Activated CD4-positive, CD25-positive, alpha-beta regulatory T cell treated with anti-CD3 and anti-CD28 coated beads, Interleukin-2, amount 50 U/mL, for 24 hours (primary cell): ENCODE measurements at regions not wholly inside any gene's neighbourhood (a gene's known extent, or its start where the extent isn't known, plus 50 kb on each side); places are given as distances from the start of the nearest gene placed in this dataset.
"Not testable (repeated sequence)": the region's sequence is repeated elsewhere in the genome, so short reads cannot be mapped to it uniquely, and the experiment has no call there.

Source experiments
- ATAC-seq, 2 donors: fragments of 150-1000 bp; cut with Tn5 transposase; one replicate each; pipeline ENCODE4 v1.10.0; 2021; ENCODE audit warnings: mild to moderate bottlenecking in 1 of 2, moderate library complexity in 1 of 2

DNA sequence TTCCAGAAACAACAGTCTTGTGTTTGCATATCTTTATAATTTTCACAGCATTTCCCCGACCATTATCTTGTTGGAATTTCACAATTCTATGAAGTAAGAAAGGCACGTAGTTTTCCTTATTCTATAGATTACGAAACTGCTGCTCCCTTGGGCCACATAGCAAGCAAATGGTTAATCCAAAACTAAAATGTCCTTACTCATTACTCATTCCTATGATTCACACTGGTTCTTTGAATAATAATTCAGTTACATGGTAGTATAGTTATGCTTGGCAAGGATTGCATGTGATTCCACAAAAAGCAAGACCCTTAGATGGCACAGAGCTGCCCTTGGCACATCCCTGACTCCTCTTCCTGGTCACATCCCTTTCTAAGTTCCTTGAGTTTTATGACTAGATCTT is 51.2 kb downstream of the OR13H1 start:
- no peak for ATAC-seq

DNA sequence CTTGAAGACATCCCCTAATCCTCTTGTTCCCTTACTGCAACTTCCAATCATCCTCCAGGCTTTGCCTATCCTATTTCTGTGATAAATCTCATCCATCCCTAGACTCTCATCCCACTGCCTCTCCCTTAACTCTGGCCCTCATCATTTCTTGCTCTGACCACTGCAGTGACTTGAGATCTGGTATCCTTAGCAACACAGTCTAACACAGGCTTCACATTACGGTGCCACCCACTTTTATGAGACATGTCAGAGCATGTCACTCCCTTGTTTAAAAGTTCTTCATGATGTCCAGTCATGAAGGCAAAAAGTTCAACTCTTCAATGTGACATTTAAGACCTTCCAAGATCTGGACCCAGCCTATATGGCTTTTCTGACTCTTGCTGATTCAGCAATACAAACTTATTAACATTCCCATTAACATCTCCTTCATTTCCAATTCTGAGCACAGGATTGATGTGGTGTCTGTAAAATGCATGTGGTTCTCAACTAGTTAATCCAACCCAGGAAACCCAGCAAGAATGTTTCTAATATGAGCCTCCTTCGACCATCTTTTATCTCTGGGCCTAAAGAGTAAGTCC is 64.0 kb downstream of the OR13H1 start:
- no peak for ATAC-seq

DNA sequence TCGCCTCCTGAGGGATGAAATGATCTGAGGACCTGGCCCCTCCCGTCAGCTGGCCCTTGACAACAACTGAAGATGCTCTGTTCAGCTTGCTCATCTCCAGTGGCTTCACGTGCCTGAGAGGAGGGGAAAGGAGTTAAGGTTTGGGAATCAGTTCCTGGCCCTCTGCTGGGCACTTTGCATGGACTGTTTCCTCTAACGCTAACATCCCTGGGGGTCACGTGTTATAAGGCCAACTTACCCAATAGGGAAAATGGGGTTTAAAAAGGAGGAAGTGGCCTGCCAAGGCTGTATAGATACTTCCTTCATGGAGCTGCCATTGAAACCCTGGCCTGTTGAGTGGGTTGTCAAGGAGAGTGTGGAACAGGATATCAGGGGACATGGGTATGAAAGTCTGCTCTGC is 65.6 kb downstream of the OR13H1 start:
- no peak for ATAC-seq

DNA sequence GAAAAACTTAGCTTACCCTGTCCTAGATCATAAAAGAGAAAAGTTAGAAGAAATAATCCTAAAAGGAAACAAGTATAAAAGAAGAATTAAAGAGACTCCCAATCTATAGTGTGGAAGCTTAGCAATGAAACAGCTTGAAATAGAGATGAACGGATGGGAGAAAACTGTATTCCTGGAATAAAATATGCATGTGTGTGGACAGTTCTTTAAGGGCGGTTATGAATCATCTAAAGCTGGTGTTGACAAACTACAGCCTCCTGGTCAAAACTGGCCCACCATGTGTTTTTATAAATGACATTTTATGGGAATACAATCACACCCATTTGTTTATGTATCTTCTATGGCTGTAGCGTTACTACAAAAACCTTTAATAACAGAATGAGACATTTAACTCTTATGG is 69.4 kb downstream of the OR13H1 start:
- ATAC-seq, result no peak

DNA sequence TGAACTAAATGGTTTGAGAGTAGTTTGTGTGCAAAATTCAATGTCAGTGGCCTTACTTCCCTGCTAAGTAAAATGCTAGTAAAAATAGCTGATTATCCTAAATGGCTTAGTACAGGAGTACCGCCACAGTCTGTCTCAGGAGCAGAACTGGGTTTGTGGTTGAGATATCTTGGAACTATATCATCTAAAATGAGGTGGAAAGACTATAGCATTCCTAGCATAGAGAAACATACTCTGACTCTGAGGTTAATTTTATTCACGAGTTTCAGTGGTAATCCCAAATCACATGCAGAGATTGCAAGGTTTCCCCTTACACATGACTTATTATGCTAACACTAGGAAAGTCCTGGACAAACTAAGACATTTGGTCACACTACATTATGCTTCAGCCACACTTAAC is 70.4 kb downstream of the OR13H1 start:
- no peak for ATAC-seq

DNA sequence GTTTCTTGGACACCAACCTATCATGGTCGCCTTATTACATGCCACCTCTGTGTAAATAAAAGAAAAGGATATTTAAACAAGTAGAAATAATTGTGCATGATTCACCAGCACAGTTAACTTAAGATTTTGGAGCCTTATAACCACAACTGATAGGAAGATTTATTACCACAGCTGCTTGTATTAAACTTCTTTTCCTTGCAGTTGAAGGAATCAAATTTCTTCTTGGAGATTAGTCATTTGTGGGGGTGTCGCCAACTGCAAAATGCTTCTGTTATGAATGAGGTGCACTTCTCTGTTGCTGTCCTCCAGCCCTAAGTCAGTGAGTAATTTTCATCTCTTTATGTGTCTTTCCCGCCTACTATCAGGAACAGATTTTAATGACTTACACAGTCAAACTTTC is 73.3 kb downstream of the OR13H1 start:
- ATAC-seq, result no peak

DNA sequence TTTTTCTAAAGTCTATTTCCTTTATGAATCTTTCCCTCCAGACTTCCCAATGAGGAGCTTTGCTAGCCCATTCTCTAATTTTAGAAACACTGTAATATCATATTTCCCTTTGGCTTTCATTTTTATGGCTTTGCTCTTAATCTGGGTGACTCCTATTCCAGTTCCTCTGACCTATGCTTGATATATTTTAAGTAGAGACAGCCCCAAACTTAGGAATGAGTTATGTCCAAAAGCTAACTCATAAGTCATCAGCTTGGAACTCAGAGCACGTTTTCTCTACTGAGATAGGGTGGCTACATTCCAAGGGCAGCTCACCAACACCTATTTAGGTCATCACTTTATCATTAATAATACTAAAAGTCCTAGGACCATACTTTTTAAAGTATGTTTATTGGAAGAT is 77.8 kb downstream of the OR13H1 start:
- ATAC-seq, result no peak

DNA sequence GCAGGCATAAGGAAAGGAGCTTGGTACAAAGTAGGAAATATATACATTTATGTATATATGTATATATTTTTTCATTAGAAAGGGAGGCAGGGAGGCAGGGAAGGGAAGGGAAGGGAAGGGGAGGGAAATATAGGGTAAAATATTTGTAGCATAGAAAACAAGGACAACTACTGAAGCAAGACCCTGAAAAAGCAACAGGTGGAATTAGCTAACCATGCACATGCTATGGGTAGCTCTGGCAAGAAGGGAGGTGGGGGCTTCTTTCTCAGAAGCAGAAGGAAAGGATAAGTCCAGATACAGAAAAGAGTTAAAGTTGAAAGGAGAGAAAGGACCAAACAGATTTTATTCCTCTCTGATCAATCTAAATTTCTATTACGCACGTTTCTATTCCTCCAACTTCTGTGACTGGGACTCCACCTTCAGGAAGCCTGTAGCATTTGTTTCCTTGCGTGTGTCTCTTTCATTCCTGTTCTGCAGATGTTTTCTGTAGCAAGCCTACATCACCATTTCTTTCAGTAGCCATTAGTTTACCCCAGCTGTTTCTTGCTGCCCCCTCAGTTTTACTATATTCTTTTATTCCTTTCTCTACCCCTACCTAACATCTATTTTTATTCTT is 82.9 kb downstream of the OR13H1 start:
- no peak for ATAC-seq

DNA sequence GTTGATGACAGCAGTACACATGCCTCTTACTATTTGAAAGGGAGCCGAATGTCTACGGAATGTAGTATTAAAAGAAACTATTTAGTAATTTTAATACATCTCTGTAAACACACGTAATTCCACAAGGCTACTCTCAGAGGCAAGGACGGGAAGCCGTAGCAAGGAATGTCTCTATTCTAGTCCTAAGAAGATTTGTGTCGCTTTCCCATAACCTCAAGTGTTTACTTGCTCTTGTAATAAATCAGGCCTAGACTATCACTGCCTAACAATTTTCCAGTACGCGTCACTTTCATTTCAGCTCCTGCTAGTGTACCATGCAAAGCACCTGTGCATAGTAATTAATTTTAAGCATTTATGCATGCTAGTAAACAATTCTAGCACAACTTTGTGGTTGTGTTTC is 86.7 kb downstream of the OR13H1 start:
- ATAC-seq, result no peak

DNA sequence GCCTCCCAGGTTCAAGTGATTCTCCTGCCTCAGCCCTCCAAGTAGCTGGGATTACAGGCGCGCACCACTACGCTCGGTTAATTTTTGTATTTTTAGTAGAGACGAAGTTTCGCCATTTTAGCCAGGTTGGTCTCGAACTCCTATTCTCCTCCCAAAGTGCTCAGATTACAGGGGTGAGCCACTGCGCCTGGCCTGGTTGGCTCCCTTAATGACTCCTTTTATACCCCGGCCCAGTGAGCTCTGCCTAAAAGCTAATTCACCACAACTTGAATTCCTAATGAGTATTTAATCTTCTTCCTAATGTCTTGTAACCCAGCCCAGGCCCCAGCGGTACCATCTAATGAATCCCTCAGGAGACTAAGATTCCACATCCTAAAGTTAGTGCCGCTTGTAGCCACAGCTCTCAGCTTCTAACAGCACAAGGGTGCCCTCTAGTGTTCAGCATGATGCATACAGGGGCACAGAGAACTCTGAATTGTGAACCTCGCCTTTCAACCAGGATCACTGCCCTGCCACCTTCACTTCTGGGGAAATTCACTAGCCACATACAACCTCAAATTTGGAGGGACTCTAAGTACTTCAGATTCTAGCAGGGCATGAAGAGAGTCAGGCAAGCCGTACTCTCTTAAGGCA is 89.5 kb downstream of the OR13H1 start:
- ATAC-seq, result peak in 1 of 2 donors; percentile 45

DNA sequence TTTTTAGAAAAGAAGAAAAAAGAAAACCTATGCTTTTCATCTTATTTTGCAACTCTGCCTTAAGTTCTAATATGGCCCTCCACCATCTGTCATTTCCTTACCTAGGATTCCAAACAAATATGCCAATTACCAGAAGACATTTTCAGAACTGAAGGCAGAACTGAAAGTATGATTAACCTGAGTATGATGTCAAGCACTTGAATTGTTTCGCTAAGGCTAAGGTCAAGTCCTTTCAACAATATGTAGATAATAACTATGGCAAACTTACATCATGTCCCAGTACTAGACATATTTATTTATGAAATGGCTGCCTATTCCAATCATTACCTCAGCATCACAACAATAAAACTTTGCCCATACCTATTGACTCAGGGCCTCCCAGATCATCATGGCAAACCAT is 91.0 kb downstream of the OR13H1 start:
- ATAC-seq, result no peak

DNA sequence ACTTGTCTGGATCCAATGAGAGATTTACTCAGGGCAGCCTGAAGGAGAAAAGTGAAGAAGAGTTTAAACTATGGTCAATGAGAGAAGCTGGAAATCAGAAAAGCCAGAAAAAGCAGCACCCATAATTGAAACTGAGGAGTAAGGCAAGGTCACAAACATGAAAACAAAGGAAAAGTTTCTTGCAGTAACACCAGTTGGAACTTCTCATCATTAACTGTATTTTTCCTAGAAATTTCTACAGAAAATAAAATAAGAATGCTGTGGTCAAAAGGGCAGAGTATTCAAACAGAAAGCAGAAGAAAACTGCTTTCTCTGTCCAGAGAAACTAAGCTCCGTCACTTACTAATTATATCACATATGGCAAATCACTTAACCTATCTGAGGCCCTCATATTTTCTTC is 102.2 kb downstream of the OR13H1 start:
- no peak for ATAC-seq

DNA sequence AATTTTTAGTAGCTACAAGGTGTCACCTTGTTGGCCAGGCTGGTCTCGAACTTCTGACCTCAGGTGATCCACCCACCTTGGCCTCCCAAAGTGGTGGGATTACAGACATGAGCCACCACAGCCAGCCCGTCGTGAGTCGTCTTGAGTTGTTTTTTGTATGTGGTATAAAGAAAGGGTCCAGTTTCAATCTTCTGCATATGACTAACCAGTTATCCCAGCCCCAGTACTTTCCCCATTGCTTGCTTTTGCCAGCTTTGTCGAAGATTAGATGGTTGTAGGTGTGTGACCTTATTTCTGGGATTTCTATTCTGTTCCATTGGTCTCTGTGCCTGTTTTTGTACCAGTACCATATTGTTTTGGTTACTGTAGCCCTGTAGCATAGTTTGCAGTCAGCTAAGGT is 105.9 kb downstream of the OR13H1 start:
- no peak for ATAC-seq

DNA sequence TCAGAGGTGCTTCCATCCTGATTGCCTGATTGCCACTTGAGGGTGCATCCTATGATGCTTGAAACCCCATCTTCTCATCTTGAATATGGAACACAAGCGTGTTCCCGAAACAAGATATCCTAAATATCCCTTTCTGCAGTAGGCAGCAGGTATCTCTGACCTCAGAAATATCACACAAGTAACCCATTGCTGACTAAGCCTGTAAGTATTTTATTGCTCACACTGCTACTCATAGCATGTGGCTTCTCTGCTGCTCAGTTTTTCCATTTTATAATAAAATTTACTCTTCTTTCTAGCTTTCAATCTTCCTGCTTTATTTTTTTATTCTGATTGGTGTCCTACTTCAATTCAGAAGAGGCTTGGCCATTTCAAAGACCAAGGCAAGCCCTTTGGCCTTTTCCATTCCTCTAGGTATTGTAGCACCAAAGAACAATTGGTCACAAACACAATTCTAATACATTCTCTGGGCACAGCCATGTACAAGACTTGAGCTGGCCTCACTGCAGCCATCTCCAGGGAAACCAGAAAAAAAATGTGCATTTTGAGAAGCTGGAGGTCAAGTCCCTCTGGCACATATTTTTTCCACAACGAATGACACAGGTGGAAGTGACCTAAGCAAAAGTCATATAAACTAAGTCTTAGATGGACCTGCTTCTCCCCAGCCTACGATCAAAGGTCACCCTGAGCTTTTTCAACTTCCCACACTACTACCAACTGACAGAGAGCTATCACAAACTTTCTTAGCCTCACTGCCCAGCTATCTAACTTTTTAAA is 107.0 kb downstream of the OR13H1 start:
- no peak for ATAC-seq

DNA sequence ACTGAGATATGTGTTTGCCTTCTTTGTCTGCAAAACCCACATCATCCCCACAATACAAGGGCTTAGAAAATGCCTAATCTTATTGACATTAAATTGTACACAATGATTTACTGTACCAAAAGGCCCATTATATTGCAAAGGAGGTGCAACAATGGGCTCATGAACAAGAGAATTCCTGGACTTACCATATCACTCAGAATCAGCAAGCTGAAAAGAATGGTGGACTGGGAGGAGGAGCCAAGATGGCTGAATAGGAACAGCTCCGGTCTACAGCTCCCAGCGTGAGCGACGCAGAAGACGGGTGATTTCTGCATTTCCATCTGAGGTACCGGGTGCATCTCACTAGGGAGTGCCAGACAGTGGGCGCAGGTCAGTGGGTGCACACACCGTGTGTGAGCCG is 119.9 kb downstream of the OR13H1 start:
- not testable (repeated sequence) for ATAC-seq

DNA sequence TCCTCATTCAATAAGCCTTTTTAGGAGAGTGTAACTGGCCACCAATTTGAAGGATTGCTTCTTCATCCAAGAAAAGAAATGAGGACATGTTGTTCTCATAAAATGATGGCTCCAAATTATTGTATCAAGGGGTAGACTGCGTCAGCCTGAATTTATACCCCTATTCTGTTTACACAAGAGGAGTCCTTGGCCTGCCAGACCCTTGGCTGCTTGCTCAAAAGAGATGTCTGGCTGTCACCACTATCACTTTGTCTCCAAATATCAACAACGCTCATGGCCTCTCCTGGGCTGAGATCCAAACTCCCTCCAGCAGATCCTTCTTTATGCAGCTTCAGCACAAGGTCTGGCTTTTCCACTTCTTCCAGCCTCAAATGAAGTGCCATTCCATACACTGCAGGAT is 127.9 kb downstream of the OR13H1 start:
- ATAC-seq, result no peak

DNA sequence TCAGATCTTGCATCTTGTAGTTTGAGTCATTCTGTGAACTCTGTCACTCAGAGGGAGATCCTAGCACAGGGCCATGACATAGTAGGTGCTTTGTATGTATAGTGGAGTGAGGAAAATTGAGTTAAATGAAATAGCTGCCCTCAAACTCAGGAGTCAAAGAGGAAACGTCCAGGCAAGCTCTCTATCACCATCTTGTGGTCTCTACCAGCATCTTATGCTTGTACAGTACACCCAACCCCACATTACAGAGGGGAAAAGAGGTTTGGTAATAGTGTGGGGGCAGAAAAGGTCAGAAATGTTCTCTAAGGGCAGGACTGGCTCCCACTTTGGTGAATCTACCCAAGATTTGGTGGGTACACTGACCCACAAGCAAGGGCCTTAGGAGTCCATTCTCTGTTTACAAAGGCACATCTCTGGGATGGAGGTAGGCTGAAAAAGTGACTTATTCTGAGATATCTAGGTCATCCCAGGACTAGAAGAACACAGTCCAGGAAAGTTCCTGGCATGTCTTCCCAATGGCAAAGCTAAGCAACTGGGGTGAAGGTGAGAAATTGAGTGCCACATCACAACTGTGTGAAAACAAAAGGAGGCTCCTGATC is 131.8 kb downstream of the OR13H1 start:
- ATAC-seq, result no peak

DNA sequence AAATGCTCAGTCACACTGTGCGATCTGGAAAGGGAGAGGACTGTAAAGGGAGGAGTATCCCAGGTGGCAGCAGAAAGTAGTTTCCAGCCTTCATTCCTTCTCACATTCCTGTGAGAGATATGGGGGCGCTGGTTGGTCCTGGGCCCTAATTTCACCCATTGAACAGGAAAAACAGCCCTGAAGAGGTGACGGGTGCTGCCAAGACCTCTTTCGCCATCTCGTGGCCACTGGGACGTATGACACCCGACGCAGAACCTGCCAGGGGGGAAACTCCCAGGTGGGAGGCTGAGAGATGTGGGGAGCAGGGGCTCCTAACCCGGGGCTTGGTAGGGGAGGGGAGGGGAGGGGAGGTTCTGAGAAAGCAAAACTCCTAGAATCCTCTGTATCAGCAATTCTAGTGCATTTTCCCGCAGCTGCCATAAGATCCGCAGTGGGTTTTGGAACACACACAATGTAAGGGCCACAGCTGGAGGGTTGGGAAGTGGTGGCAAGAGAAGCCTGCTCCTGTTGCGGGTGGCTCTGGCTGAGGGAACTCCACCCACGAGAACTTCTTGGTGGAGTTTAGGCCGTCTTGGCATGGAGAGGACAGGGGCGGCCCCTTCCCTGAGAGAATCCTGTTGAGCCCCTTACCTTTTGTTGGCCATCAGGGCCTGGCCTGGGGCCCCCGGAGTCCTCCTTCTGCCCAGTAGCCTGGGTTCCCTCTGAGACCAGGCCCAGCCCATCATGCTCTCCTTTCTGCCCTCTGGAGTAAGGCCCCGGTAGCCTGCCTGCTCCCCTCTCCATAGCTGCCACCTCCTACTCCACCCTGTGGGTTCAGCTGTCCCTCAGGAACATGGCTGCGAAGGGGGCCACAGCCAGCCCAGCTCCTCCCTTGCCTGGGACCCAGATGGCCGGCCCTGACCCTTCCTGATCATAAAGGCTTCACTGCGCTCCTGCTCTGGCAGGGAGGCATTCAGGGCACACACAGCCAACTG is 134.1 kb downstream of the OR13H1 start:
- no peak for ATAC-seq

DNA sequence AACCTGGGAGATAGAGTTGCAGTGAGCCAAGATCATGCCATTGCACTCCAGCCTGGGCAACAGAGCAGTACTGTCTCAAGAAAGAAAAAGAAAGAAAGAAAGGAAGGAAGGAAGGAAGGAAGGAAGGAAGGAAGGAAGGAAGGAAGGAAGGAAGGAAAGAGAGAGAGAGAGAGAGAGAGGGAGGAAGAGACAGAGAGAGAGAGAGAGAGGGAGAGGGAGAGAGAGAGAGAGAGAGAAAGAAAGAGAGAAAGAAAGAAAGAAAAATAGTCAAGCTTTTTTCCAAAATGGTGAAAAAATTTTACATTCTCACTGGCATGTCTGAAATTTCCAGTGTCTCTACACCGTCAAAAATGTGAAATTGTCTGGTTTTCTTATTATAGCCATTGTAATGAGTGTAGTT is 138.9 kb downstream of the OR13H1 start:
- not testable (repeated sequence) for ATAC-seq

DNA sequence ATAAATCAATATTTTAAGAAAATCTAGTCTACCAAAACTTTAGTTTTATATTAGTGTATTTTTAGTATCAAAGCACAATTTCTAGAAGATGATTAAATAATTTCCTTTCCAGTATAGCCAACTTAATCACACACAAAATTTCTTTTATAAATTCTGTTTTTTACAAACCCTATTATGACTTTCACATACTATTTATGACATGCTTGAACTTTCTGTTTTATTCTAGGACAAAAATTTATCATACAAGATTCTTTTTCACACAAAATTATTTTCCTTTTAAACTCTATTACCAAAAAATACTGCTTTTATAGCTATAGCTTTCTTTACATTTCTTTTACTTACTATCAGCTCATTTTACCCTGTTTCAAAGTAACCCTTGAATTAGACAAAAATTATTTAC is 149.5 kb downstream of the OR13H1 start:
- ATAC-seq, result no peak

DNA sequence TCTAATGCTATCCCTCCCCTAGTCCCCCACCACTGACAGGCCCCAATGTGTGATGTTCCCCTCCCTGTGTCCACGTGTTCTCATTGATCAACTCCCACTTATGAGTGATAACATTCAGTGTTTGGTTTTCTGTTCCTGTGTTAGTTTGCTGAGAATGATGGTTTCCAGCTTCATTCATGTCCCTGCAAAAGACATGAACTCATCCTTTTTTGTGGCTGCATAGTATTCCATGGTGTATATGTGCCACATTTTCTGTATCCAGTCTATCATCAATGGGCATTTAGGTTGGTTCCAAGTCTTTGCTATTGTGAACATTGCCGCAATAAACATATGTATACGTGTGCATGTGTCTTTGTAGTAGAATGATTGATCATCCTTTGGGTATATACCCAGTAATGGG is 153.1 kb downstream of the OR13H1 start:
- ATAC-seq, result not testable (repeated sequence)

DNA sequence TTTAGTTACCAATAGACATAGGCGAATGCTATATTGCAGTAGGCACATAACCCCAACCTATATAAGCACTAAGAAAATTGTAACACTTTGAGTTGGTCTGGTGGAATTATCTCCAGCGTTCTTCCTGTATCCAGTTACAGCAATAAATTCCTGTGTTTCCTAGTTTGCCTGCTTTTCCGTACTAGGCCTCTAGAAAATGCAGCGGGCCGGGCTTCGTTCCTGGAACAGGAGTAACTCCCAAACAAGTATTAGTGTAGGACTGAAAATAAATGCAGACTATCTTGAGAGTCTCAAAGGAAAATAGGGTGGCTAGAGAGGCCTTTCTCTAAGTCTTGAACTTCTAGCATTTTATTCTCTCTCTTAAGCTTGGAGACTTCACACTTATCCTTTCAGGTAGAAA is 159.8 kb downstream of the OR13H1 start:
- no peak for ATAC-seq
